Endothelial cell of umbilical vein (primary cell): ENCODE measurements at regions not wholly inside any gene's neighbourhood (a gene's known extent, or its start where the extent isn't known, plus 50 kb on each side); places are given as distances from the start of the nearest gene placed in this dataset.
"Not testable (repeated sequence)": the region's sequence is repeated elsewhere in the genome, so short reads cannot be mapped to it uniquely, and the experiment has no call there.

Experiments
- POLR2A ChIP-seq: IDR thresholded peaks from 2 replicates; pipeline ENCODE4 v1.6.1; 2012; ENCODE audit warnings: low read depth, mild to moderate bottlenecking, control low read depth, low read length
- TF ChIP-seq, protein P1 (sequence below), 2 donors: IDR thresholded peaks; 1 replicate in 1 of 2; 2 replicates in 1 of 2; pipeline ENCODE4 v1.5.1; 2011; ENCODE audit warnings: low read length in 2 of 2, mild to moderate bottlenecking in 2 of 2, moderate library complexity in 2 of 2, control low read depth in 1 of 2, inconsistent platforms in 1 of 2, low read depth in 1 of 2; ENCODE audit not compliant: insufficient read depth in 1 of 2; ENCODE audit errors: extremely low read depth in 1 of 2

DNA sequence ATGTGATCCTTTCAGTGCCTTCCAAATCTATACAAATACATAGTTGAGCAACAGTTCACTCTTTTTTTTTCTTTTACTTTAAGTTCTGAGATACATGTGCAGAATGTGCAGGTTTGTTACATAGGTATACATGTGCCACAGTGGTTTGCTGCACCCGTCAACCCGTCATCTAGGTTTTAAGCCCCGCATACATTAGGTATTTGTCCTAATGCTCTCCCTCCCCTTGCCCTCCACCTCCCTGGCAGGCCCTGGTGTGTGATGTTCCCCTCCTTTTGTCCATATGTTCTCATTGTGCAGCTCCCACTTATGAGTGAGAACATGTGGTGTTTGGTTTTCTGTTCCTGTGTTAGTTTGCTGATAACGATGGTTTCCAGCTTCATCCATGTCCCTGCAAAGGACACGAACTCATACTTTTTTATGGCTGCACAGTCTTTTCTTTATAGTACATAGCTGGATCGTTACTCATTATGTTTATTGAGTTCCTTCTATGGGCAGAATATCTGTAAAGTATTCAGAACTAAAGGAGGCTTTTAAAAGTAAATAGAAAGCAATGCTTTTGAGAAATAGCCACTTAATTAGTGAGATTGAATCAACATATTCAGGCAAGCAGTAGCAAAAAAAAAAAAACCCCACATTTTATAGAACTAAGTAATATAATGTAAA, 131.6 kb upstream of the POT1 start:
- TF ChIP-seq, protein P1, sequence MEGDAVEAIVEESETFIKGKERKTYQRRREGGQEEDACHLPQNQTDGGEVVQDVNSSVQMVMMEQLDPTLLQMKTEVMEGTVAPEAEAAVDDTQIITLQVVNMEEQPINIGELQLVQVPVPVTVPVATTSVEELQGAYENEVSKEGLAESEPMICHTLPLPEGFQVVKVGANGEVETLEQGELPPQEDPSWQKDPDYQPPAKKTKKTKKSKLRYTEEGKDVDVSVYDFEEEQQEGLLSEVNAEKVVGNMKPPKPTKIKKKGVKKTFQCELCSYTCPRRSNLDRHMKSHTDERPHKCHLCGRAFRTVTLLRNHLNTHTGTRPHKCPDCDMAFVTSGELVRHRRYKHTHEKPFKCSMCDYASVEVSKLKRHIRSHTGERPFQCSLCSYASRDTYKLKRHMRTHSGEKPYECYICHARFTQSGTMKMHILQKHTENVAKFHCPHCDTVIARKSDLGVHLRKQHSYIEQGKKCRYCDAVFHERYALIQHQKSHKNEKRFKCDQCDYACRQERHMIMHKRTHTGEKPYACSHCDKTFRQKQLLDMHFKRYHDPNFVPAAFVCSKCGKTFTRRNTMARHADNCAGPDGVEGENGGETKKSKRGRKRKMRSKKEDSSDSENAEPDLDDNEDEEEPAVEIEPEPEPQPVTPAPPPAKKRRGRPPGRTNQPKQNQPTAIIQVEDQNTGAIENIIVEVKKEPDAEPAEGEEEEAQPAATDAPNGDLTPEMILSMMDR (IDR thresholded peaks at IDR 0.05; ENCODE audit: extremely low read depth in 1 of 2, insufficient read depth in 1 of 2, low read depth in 1 of 2, low read length in 2 of 2), result not testable (repeated sequence)
- TF ChIP-seq POLR2A, result not testable (repeated sequence)
